D341Med (cell line): ENCODE measurements at regions not wholly inside any gene's neighbourhood (a gene's known extent, or its start where the extent isn't known, plus 50 kb on each side); places are given as distances from the start of the nearest gene placed in this dataset.

Source experiments
- DNase-seq: peaks from one replicate; pipeline ENCODE4 v3.0.0; 2012; ENCODE audit warnings: low spot score

- DNase-seq = no peak
These were observed 363.7 kb downstream of the SETD4 start for GRCh38 chr21:35696644-35697043.

- no peak for DNase-seq
These were observed 368.0 kb downstream of the SETD4 start for GRCh38 chr21:35692311-35692710.

GRCh38 chr21:35690436-35690835 lies 369.9 kb downstream of the SETD4 start:
- DNase-seq = no peak

GRCh38 chr21:35686156-35686555 lies 374.2 kb downstream of the SETD4 start:
- no peak for DNase-seq

GRCh38 chr21:35683664-35684304 lies 376.5 kb downstream of the SETD4 start:
- DNase-seq = no peak

- no peak for DNase-seq
These were observed 377.3 kb downstream of the SETD4 start for GRCh38 chr21:35682904-35683549.

GRCh38 chr21:35681946-35682345 lies 378.4 kb downstream of the SETD4 start:
- DNase-seq = no peak

- no peak for DNase-seq
These were observed 381.2 kb downstream of the SETD4 start for GRCh38 chr21:35679076-35679475.

GRCh38 chr21:35678393-35678792 lies 381.9 kb downstream of the SETD4 start:
- DNase-seq = no peak

GRCh38 chr21:35677298-35677841 lies 383.0 kb downstream of the SETD4 start:
- no peak for DNase-seq

GRCh38 chr21:35674895-35675470 lies 385.3 kb downstream of the SETD4 start:
- no peak for DNase-seq

GRCh38 chr21:35674091-35674671 lies 386.1 kb downstream of the SETD4 start:
- DNase-seq = no peak

GRCh38 chr21:35672313-35672712 lies 388.0 kb downstream of the SETD4 start:
- DNase-seq = no peak

- DNase-seq = no peak
These were observed 395.6 kb downstream of the SETD4 start for GRCh38 chr21:35664683-35665082.

- no peak for DNase-seq
These were observed 396.3 kb downstream of the SETD4 start for GRCh38 chr21:35663856-35664606.

- no peak for DNase-seq
These were observed 402.1 kb downstream of the SETD4 start for GRCh38 chr21:35658242-35658641.

GRCh38 chr21:35652872-35653271 lies 407.5 kb downstream of the SETD4 start:
- no peak for DNase-seq

GRCh38 chr21:35652196-35652595 lies 408.1 kb downstream of the SETD4 start:
- DNase-seq = no peak

GRCh38 chr21:35651196-35651595 lies 409.1 kb downstream of the SETD4 start:
- no peak for DNase-seq

GRCh38 chr21:35649186-35649585 lies 411.1 kb downstream of the SETD4 start:
- no peak for DNase-seq

- DNase-seq = no peak
These were observed 411.8 kb downstream of the SETD4 start for GRCh38 chr21:35648512-35648911.

- no peak for DNase-seq
These were observed 413.7 kb downstream of the SETD4 start for GRCh38 chr21:35646606-35647005.
